Stimulated activated CD4-positive, alpha-beta T cell treated with anti-CD3 and anti-CD28 coated beads, Interleukin-4, amount 100 ng/mL, for 4 hours (primary cell): ENCODE measurements at regions not wholly inside any gene's neighbourhood (a gene's known extent, or its start where the extent isn't known, plus 50 kb on each side); places are given as distances from the start of the nearest gene placed in this dataset.

Experiments
- DNase-seq, 2 experiments: peaks; one replicate each; pipeline ENCODE4 v3.0.0-alpha.2; 2020

DNA sequence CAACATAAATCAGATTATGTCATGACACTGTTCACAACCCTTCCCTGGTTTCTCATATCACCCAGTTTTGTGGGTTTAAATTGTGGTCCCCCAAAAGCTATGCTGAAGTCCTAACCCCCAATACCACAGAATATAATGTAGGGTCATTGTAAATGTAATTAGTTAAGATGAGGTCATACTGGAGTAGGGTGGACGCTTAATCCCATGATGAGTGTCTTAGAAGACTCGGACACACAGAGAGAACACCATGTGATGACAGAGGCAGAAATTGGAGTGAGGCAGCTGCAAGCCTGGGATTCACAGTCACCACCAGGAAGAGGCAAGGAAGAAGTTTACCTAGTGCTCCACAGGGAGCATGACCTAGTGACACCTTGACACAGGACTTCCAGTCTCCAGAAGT, 197.8 kb downstream of the SALL1 start:
- no peak for DNase-seq

DNA sequence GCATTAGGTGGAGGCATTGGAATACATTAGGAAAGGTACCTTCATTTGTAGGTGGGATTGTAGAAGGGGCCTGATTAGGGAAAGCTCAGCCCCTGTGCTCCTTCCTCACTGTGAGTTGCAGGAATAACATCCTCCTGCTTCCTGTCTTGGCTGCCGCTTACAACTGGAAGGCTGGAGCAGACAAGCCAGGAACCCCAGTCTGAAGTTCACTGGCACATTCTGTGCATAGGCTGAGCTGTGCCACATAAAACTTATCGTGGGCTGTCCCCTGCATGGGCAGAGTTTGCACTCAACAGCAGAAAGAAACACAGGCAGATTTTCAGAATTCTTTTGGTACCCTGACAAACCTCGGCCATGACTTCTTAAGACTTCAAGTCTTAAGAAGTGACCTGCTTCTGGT, 200.1 kb downstream of the SALL1 start:
- no peak for DNase-seq

DNA sequence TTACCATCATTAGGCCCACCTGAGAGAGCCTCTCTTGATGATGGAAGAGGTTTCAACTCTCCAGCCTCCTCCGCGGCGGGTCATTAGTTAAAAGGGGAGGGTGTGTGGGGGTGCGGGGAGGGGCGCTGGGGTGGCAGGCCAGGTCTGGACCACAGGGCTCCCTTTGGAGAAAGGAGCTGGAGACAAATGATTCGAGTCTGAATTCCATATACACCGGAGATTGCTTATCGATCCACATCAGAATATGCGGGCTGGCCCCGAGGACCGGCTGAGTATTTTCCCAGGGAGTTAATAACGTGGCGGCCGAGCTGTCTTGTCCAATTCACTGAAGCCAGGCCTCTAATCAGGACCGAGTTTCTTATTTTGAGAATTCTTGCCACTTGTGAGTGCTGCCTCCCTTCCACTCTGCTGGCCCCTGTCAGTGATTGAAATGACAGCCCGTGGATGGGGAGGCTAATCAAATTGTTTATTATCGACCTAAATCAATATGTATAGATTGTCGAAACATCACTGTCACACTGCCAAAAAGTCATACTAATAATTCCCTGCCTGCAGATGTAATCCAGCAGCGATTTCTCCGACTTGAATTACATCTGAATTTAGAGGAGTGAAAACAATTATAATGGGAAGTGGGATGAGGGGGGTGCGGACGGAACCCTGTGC, 202.7 kb downstream of the SALL1 start:
- DNase-seq, result no peak

DNA sequence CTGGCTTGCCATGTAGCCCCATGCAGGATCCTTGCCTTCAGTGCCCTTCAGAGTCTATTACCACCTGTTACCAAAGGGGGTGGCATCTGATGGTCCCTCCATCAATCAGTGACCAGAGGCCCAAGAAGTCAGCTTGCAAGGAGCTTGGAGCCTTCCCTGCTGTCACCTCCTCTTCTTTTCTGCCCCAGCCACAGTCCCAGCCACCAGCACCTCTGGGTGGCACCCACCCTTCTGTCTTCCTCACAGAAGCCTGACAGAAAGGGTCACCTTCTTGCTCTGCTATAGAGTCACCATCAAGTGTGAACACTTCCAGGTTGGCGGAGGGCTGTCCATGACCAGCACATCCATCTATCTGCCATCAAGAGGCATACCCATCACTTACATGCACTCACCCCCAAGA, 203.2 kb downstream of the SALL1 start:
- no peak for DNase-seq

DNA sequence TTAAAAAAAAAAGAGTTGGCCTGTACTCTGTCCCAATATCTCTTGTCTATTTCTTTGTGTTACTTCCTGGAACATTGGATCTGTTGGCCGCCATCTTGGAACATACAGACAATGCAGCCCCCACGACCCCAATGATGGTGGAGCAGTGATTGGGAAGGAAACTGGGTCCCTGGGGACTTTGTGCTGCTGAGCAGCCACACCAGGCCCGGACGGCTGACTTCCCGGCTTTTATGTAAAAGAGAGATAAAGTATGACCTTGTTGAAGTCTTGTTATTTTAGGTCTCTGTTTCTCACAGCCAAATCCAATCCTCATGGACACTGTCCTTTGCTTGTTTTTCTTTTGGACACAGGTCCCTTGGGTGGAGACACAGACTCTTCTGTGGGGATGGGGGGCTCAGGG, 204.5 kb downstream of the SALL1 start:
- no peak for DNase-seq

DNA sequence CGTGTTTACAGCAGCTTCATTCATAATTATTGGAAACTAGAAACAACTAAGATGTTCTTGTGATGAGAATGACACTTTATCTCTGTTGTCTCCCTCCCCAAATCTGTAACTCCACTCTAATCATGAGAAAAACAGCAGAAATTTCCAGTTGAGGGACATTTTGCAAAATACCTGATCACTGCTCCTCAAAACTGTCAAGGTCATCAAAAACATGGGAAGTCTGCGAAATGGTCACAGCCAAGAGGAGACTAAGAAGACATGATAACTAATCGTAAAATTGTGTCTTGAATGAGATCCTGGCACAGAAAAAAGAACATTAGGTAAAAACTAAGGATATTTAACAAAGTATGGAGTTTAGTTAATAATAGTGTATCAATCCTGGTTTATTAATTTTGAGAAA, 204.2 kb downstream of the CYLD start:
- no peak for DNase-seq

DNA sequence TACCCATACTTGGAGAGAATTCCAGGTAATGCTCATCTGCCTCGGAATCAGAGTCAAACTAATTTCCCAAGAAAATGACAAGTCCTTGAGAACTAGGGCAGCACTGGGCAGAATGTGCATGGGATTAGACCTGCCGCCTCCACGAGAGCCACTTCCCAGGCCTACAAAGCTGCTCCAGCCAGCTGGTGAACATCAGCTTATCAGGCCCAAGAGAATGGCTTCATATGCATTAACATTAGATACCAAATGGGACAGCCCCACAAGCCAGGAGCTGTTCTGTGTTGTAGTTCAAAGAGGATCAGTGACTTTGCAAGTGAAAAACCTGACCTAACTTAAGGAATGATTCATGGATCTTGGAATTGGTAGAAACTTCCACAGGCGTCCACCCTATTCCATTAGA, 203.3 kb downstream of the CYLD start:
- no peak for DNase-seq

DNA sequence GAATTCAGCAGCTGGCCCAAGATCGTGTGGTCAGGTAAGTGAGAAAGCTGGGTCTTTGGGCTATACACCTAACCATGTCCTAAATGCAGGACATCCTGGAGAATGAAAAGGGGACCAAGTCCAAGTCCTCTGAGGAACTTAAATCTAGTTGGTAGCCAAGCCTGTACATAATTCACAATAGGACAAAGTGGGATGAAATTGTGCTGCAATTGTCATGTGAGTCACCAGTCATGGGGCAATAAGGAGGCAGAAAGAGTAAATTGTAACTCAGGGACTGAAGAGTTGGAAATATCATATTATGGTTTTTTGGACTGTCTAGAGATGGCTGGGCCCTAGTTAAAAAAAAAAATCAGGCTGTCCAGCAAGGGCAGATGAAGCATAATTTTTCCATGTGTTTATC, 202.6 kb downstream of the CYLD start:
- no peak for DNase-seq

DNA sequence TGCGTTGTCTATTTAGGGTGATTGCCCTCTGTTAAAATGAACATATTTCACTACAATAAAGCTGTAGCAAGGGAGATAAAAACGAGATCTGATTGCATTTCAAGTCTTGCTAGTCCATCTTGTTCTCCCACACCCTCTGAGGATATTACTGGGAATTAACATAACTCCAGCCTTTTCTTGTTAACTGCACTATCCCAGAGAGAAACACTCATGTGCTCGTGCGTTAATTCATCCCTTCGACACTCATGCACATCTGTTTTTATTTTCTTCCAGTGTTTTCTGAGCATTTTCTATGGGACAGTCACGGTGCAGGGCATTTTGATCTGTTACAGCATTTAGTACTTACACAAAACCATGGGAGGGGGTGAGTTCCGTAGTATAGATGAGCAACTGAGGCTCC, 202.1 kb downstream of the CYLD start:
- DNase-seq, result no peak

DNA sequence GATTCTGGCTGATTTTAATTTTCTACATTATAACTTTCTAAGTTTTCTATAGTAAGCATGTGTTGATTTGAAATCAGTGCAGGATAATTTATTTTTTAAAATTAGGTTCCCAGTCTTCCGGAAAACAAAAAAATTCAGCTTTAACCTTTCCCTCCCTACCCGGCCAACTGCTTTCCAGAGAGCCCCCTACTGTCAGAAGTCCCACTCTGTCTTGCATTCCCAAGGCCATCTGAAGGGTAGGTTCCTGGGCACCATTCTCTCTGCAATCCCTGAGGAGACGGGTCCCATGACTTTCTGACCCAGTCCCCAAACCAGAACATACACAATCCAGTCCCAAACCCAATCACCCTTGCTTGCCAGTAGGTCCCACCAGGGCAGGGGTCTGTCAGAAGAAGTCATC, 200.3 kb downstream of the CYLD start:
- DNase-seq, result no peak

DNA sequence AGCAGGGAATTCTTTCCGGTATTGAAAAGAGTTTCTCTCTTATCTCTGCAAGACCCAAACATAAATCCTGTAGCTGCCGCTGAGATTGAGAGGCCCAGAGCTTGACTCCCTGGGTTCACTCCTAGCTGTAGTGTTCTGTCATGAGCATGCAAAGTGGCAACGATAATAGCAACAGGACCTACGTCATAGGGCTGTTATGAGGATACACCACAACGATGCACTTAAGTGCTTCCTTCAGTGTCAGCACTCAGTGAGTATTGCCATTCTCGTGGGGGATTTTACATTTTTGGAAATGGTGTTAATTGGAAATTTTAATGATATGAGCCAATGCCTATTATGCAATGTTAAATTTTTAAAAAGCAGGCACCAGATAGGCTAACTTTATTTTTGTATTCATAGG, 199.8 kb downstream of the CYLD start:
- DNase-seq, result no peak

DNA sequence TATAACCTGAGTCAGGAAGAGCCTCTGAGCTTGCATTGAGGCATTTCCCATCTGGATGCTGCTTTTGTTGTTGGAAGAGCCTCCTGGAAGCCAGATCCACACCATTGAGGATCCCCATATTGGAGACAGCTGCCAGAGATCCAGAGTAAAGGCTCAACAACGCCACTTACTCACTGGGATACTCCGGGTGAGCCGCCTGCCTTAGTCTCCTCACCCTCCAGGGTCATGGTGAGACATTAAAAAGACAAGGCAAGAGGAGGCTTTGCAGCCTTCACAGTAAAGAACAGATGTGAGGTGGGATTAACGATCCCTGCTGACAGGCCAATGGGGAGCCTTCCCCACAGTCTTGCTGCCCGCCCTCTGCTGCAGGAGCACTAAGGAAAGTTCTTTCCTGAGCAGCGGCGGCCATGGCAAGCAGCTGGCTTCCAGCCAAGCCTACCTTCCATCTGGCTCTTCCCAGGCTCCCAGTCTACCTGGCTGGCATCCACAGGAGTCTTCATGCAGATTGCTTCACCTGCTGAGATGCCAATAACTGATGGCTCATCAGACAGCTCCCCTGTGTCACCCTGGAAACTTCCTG, 198.5 kb downstream of the CYLD start:
- DNase-seq, result no peak

DNA sequence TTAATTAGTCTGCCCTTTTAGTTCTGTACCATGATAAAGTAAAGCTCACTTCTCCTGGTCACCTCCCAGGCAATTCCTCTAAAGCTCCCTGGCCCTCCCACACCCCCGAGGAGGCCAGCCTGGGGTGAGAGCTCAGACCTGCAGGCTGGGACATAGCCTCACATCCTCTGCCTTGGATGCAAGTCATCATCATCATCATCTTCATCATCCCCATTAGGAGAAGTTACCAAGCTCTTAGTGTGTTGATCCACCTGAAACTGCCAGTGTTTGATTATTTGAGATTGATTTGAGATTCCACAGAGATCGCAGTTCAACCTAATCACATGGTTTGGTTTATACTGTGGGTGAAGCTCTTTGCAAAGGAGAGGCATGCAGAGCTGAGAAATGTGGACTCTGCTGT, 197.5 kb downstream of the CYLD start:
- DNase-seq, result no peak

DNA sequence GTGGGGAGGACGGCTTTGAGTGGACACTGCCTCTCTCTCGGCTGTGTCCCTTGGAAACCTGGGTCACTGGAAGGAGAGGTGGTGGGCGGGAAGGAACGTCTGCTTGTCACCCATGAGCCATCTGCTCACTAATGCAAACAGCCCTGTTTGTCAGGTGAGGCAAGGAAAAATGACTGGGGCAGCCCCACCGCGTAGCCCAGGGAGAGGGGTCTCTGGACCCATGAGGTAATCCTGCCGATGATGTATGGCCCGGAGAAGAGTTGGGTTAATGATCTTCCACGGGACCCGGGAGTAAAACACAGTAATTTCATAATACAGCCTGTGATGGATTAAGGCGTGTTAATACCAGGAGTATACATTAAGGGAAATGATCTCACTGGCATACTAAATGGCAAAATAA, 197.0 kb downstream of the CYLD start:
- no peak for DNase-seq

DNA sequence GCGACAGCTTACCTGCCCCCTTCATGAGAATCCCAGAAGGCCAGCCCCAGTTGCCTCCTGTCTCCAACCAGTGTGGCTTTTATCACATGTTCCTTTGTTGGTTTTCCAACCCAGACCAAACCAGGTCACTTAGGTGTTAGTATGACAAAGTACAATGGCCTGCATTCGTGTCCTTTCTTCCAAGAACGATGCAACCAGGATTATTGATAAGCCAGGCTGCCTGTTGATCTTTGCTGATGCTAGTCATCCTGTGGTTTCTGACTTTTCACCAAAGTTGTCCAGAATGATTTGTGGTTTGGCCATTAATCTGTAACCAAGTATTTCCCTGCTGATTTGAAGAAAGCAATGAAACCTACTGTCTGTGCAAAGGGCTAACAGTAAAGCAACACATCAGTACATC, 191.4 kb downstream of the CYLD start:
- no peak for DNase-seq

DNA sequence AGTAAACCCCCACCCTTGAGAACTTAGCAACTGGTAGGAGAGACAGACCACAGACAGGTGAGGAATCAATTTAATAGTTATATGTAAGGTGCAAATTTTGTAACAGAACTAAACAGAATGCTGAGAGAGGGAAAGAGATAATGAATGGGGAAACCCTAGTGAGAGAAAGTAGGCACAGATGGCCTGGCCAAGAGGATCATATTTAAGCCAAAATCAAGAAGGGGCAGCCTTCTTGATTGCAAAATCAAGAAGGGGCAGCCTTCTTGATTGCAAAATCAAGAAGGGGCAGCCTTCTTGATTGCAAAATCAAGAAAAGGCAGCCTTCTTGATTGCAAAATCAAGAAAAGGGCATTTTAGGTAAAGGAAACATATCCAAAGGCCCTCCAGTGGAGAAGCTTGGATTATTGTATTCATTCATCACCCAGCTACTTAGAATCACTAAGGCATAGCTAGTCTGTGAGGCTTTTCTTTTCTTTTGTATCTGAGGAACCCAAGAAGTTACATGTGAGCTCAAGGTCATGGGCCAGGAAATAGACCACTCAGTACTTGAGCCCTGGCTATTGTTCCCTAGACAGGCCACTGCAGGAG, 190.6 kb downstream of the CYLD start:
- no peak for DNase-seq

DNA sequence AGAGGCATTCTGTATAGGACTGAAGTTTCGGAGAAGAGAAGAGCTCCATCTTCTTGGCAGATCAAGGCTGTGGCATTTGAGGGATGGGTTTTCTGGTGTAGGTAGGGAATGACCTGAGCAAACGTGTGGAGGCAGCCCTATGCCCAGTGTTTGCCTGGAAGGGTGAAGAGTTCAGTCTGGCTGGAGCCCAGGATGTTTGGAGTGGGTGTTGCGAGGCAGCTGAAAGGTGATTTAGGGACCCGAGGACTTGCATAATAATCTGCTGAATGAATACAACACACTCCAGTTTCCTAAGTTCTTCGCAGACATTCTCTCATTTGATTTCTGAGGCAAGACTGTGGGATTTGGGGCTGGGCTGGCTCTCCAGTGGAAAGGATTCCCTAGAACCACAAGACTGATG, 186.2 kb downstream of the CYLD start:
- DNase-seq, result no peak

DNA sequence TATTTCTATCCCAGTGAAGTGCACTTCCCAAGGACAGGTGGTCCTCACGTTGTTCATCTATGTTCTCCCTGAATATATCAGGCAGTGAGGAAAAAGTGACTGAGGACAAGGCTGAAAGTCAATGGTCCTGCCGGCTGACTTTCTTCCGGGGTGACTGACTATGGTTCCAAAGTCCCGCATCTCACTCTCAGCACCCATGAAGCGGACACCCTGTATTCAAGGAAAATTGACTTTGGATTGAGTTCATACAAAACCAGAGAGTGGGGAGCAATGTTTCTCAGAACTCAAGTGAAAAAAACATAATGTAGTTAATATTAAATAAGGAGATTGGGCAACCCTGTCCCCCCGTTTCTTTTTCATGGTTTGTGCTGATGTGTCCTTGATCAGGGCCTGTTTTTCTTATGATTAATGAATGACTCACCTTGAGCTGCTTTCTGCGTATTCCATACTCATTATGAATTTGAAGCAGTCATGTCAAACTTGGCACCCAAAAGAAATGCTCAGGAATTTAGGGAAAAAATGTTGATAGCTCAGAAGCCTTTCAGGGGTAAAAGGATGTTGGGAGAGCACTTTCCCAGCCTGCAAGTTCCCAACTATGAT, 184.0 kb downstream of the CYLD start:
- DNase-seq, result no peak

DNA sequence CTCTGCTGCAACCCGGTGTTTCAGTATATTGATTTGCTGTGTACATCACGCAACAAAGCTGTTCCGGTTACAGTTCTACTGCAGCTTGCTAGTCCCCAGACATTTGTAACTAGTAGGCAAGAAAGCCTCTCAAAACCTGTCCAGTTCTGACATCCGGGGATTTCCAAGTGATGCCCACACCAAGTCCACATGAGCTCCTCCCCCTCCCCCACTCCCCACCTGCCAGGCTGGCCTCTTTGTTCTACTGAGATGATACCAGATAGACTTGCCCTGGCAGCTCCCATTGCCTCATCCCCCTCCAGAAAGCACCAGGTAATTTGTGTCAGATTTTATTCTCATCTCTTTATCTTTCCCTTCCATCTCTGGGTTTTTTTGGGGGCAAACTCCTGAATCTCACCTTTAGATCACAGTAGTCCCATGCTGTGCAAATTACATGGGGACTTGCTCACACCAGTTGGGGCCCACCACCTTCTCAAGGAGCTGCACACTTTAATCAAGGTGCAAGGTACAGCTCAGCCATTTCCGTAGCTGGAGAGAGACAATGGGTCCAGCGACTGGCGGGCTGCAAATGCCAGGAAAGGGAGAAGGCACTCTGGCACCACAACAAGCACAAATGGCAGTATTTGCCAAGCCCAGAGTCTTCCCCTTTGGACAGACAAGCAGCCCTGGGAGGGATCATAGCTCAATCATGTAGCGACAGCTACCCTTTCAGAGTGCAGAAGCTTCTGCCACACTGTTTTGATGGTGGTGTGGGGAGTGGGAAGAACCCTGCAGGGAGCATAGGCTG, 183.1 kb downstream of the CYLD start:
- DNase-seq, result no peak

DNA sequence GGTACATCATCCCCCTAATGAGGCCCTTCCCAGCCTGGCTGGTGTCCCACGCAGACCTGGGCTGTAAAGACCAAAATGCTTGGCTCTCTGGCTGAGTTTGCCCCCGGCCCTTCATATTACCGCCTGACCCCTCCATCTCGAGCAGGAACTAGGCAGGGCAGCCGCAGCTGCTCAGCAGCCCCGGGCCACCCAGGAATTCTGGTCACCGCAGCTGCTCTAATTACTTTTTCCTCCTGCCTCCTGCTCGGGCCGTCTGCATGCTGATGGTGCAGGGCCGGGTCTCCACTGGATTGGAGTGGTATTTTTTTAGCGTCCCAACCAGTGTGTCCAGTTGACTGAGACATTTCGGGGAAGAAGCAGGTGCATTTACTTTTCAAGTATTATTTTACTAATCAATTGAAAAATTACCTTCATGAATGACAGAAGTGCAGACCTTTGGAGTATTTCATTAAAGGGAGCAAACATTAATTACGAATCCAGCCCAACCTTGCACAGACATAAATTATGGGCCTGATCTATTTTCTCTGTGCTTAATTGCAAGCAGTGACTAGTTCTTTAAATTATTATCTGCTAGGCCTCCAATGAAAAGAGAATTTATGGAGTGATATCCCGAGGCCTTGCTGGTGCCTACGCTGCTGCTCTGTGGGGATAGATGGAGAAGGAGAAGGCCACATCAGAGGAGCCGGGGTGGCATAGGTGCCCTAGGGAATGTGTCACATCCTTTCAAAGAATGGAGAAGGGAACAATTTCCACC, 176.2 kb downstream of the CYLD start:
- no peak for DNase-seq

DNA sequence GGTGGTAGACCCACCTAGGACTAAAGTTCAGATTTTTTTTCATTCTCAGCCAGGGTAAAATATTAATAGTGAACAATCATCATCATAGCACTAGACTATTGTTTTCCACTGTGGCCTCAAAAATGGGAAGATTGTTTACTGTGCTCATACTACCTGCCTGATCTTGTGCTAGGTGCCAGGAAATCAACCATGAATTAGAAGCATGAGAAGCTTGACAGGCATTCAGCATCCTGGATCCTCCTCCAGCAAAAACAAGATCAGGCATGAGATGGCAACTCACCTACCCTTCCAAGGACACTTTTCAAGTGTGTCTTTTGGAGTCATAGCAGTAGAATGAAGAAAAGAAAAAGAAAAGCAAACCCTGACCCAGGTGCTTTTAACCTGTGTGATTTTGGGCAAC, 174.2 kb downstream of the CYLD start:
- no peak for DNase-seq

DNA sequence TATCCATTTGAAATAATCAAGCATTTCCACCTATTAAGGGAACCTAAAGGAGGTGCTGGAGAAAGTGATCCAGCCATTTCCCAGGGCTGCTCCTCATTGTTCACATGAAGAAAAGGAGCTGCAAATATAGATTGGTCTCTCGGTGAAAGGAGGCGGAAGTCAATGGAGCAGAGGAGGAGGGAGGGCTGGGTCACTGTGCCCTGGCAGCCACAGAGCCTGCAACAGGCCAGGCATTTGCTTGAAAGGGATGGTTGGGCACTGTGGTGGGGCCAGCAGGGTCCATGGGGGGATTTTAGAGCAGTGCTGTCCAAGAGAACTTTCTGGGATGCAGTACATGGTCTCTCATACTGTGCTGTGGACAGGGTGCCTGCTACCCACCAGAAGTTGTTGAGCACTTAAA, 173.2 kb downstream of the CYLD start:
- DNase-seq, result no peak

DNA sequence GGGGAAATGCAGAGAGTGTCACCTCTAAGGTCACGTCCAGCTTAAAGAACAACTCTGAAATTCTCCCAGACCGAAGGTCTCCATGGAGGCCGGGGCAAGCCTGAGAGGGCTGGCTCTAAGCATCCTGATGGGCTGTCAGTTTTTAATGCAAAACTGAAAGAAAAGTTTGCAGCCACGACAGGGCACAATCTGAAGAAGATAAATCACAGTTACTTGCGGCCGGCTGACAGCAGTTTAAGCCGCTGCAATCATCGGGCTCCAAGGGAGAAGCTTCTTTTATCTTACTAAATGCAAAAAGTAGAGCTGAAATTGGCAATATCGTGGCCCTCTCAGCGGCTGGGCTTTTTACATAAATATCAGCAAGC, 168.8 kb downstream of the CYLD start:
- no peak for DNase-seq
